ENCODE measurements at regions not wholly inside any gene's neighbourhood (a gene's known extent, or its start where the extent isn't known, plus 50 kb on each side); places are given as distances from the start of the nearest gene placed in this dataset.

DNA sequence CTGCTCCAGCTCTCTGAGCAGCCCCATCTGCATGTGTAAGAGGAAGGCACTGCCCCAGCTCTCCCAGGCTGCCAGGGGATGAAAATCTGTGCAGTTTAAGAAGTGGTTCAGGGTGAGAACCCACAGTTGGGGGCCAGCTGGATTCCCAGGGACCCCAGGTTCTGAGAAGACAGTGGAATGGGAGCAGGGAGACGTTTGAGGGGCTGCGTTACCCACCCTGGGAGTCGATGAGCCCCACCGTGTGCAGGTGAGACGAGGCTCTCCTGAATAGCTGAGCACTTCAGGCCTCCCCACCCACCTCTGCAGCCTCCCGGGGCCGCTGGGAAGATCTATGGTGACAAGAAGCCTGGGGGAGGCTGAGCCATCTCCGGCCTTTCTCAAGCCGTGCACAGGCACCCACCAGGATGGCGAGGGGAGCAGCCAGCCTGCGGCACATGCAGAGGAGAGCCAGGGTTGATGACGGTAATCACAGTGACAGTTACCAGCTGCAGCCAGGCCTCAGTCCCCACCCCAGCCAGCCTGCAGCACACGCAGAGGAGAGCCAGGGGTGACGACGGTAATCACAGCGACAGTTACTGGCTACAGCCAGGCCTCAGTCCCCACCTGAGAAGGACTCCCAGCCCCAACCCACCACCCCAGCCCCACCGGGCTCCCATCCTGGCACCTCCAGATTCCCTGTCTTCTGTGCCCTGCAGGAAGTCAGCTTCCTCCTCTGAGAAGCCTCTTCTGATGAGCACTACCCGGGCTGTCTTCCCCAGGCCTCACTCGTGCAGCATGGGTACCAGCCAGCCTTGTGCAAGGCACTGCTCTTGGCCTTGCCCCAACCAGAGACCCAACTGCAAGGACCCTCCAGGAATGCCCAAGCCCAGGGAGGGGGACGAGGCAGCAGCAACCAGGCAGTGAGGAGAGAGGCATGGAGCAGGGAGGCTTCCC is 150.8 kb upstream of the PPP1R26 start:
- no peak for DNase-seq (ENCODE audit: low read depth)
- no peak overlapping the region for H3K4me3 ChIP-seq (ENCODE audit: low read depth, low read length)
- TF ChIP-seq, protein P1, sequence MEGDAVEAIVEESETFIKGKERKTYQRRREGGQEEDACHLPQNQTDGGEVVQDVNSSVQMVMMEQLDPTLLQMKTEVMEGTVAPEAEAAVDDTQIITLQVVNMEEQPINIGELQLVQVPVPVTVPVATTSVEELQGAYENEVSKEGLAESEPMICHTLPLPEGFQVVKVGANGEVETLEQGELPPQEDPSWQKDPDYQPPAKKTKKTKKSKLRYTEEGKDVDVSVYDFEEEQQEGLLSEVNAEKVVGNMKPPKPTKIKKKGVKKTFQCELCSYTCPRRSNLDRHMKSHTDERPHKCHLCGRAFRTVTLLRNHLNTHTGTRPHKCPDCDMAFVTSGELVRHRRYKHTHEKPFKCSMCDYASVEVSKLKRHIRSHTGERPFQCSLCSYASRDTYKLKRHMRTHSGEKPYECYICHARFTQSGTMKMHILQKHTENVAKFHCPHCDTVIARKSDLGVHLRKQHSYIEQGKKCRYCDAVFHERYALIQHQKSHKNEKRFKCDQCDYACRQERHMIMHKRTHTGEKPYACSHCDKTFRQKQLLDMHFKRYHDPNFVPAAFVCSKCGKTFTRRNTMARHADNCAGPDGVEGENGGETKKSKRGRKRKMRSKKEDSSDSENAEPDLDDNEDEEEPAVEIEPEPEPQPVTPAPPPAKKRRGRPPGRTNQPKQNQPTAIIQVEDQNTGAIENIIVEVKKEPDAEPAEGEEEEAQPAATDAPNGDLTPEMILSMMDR (IDR thresholded peaks at IDR 0.05; ENCODE audit: insufficient read depth, low read depth, low read length), result no peak

- TF ChIP-seq, protein P1 (IDR thresholded peaks at IDR 0.05; ENCODE audit: insufficient read depth, low read depth, low read length), result no peak
- no peak for DNase-seq (ENCODE audit: low read depth)
- H3K4me3 ChIP-seq (ENCODE audit: low read depth, low read length), result no peak overlapping the region
These were observed 149.8 kb upstream of the PPP1R26 start for GRCh38 chr9:135329571-135330306.

- no peak overlapping the region for H3K4me3 ChIP-seq (ENCODE audit: low read depth, low read length)
- DNase-seq (ENCODE audit: low read depth), result no peak
- TF ChIP-seq, protein P1 (IDR thresholded peaks at IDR 0.05; ENCODE audit: insufficient read depth, low read depth, low read length), result no peak
These were observed 149.3 kb upstream of the PPP1R26 start for GRCh38 chr9:135330307-135330631.

- DNase-seq (ENCODE audit: low read depth), result no peak
- TF ChIP-seq, protein P1 (IDR thresholded peaks at IDR 0.05; ENCODE audit: insufficient read depth, low read depth, low read length), result no peak
These were observed 148.6 kb upstream of the PPP1R26 start for GRCh38 chr9:135330685-135331590.

GRCh38 chr9:135332516-135332915 is 147.1 kb upstream of the PPP1R26 start:
- TF ChIP-seq, protein P1 (IDR thresholded peaks at IDR 0.05; ENCODE audit: insufficient read depth, low read depth, low read length), result no peak
- H3K4me3 ChIP-seq (ENCODE audit: low read depth, low read length), result no peak overlapping the region
- DNase-seq (ENCODE audit: low read depth), result no peak

More at GRCh38 chr9:135330685-135331590, 148.6 kb upstream of the PPP1R26 start:
- H3K4me3 ChIP-seq (ENCODE audit: low read depth, low read length), result no peak overlapping the region

GRCh38 chr9:135332979-135333748 is 146.4 kb upstream of the PPP1R26 start:
- TF ChIP-seq, protein P1 (IDR thresholded peaks at IDR 0.05; ENCODE audit: insufficient read depth, low read depth, low read length), result no peak
- no peak for DNase-seq (ENCODE audit: low read depth)
- no peak overlapping the region for H3K4me3 ChIP-seq (ENCODE audit: low read depth, low read length)
